GM18498 (cell line): ENCODE measurements at regions not wholly inside any gene's neighbourhood (a gene's known extent, or its start where the extent isn't known, plus 50 kb on each side); places are given as distances from the start of the nearest gene placed in this dataset.

Experiments used
- ATAC-seq: cut with Tn5 transposase; IDR thresholded peaks from one replicate; pipeline ENCODE4 v1.9.1; 2021; ENCODE audit warnings: mild to moderate bottlenecking, moderate library complexity; ENCODE audit not compliant: unreplicated experiment

DNA sequence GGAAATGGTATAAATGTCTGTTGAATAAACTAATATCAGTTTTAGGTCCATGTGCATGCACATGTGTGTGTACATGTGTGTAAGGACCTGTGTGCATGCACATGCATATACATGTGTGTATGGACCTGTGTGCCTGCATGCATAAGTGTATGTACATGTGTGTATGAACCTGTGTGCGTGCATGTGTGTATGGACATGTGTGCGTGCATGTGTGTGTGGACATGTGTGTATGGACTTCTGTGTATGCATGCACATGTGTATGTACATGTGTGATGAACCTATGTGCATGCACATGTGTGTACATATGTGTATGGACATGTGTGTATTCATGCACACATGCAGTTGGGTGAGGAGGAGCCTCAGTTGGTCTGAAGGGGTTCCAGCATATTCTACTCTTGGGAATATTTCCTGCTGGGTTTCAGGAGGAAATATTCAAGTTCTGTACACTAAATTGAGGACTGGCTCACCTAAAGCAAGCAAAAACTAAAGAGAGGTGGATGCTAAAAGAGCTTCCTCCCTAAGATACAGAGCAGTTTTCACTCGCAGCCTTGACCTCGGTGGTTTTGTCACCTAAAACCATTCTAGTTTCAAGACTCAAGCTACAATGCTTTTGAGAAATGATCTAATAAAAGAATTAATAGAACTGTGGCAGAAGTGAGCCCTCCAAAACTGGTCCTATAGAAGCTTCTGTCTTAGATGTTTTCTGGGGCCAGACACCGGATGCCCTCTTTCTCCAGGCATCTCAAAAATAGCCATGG is 742.8 kb downstream of the MAFB start:
- peak; percentile 68 for ATAC-seq

DNA sequence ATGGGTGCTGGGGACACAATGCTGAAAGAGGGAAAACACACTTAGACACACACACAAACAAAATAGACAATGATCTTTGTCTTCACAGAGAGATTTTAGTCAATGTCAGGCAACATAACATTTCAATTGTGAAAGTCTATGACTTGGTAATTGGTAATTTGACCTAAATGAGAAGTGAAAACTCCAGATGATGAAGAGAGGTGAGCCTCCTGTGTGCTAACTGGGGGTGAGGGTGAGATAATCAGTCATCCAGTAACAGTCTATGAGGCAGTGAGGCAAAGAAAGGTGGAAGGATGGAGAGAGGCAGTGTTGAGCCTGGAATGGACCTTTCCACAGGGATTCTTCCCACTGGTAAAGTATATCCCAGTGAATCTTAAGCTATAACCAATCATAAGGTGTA is 744.2 kb downstream of the MAFB start:
- ATAC-seq: no peak

DNA sequence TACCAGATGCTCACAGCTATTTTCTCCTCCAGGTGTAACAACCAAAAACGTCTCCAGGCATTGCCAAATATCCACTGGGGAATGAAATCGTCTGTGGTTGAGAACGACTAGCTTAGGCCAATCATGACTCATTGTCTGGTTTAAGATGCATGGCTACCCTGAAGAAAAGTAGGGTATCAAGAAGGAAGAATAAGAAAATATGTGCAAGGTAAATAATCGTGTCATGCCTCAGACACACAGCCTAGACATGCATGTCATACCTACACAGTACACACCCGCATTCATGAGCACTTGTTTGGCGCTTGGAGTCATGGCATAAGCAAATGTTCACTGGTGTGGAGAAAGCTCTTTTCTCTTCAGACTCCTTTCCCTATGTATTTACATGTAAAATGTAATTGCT is 745.7 kb downstream of the MAFB start:
- no peak for ATAC-seq

DNA sequence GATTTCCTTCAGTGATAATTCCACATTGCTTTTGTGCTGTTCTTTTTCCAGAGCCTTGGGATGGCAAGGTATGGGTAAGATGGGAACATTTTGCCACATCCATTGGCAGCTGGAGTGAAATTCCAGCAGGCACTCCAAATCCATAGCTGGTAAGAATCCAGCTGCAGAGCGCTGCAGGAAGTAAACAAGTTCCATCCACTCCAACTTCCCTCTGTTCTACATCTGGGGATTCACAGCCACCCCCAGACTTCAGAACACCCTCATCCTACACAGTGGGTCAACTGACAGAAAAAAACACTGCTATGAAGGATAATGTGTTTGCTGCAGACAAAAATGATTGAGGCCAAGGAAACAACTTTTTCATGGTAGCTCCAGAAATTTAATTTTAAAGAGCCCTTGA is 747.8 kb downstream of the MAFB start:
- ATAC-seq: no peak

DNA sequence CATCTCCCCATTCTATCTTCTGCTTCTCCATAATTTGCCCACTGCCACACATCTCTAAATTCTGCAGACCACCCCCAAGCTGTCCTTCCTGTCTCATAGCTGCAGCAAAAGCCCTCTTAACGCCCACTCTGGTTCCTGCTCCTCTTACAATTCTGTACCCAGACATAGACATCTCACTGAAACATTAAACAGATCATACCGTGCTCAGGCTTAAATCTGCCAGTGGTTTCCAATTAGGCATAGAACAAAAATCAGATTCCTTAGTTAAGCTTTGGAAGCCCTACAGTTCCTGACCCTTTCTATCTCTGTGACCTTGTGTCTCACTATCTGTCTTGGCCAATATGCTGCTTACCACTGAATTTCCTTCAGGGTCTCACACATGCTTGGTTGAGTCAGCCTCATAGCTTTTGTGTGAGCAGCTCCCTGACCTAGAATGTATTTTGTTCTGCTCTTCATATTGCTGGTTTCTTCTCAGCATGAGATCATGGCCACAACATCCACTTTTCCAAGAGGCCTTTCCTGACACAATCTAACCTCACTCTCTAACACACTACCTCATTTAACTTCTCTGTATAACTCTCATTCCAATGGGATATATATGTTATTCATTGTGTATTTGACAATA is 749.7 kb downstream of the MAFB start:
- no peak for ATAC-seq

- no peak for ATAC-seq
Observed at GRCh38 chr20:39936401-39936800, 752.6 kb downstream of the MAFB start.

GRCh38 chr20:39935901-39936300 is 753.1 kb downstream of the MAFB start:
- no peak for ATAC-seq

GRCh38 chr20:39916236-39916765 is 772.7 kb downstream of the MAFB start:
- no peak for ATAC-seq

GRCh38 chr20:39913274-39913673 is 775.8 kb downstream of the MAFB start:
- no peak for ATAC-seq

DNA sequence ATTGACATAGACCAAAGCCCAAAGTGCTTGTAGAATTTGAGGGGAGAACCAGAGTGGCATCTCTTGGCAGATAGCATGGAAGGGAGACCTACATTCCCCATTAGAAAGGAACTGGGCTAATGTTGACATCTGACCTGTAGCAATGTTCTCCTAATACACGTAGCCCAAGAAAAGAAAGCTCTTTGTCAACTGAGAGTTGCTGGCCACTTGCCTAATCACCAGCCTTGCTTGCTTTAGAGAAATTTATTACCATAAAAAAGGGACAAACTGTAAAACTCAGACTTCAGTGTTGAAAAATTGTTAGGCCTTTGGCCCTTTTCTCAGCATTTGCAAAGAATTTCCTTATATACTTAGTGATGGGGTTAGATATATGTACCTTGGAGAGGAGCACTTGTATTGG is 777.5 kb downstream of the MAFB start:
- ATAC-seq: no peak

DNA sequence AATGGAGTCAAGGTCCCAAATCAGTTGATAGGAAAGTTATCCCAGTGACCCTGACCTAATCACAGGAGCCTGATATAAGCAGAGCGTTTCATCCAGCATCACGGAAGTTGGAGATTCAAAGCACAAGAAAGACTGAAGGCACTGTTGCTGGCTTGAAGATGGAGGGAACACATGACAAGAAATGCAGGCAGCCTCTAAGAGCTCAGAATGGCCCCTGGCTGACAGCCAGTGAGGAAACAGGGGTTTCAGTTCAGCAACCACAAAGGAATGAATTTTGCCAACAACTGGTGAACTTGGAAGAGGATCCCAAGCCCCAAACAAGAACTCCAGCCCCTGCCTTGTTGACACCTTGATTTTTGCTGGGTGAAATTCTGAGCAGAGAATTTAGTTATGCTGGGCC is 778.5 kb downstream of the MAFB start:
- no peak for ATAC-seq

GRCh38 chr20:39909447-39909846 is 779.6 kb downstream of the MAFB start:
- no peak for ATAC-seq

GRCh38 chr20:39904476-39905112 is 784.4 kb downstream of the MAFB start:
- no peak for ATAC-seq

DNA sequence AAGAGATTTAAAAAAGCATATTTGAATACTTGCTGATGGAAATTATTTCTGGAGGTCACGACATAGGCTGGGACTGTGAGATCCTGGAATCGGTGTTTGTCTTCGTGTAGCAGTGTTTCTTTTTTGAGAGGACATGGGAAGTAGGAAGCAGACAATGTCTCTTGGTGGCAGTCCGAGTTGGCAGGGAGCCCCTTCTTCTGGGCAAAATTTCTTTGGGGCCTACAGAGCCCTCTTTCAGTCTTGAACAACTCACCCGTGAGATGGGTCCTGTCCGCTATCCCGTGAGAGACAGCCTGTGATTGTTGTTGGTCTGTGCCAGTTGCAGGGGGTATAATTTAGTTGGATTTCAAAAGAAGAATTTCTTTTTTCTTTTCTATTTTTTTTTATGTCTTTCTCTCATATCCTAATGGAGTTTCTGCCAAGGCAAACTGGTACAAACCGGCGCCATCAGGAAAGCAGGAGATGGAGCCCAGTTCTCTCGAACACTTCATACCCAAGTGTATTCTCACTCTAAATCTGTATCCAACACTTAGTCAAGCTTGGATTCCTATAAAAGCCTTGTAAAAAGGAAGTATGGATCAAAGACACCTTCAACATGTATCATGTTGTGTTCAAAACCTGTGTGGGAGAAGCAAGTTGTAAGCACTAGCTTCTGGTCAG is 785.1 kb downstream of the MAFB start:
- ATAC-seq: no peak

GRCh38 chr20:39899881-39900280 is 789.2 kb downstream of the MAFB start:
- no peak for ATAC-seq

GRCh38 chr20:39898467-39898852 is 790.6 kb downstream of the MAFB start:
- no peak for ATAC-seq

GRCh38 chr20:39897781-39898466 is 791.1 kb downstream of the MAFB start:
- no peak for ATAC-seq

DNA sequence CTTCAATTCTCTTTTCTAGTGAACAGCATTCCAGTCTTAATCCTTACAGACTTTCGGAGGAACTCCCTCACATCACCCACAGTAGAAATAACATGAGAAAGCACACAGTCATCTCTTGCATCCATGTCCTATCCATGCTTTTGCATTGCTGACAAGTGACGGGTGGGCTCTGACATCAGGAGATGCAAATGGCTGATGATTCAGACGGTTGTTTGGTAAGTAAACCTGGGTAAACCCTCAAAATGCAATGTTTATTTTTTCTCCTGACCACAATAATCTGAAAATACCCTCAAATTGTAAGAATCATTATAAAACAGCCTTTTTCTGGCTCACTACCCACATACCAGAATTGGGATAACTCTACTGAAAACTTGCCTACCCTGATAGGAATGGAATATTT is 792.0 kb downstream of the MAFB start:
- ATAC-seq: no peak

GRCh38 chr20:39894067-39894466 is 795.0 kb downstream of the MAFB start:
- no peak for ATAC-seq

- no peak for ATAC-seq
Observed at GRCh38 chr20:39893003-39893685, 795.9 kb downstream of the MAFB start.
